Erythroblast (primary cell): ENCODE measurements at regions not wholly inside any gene's neighbourhood (a gene's known extent, or its start where the extent isn't known, plus 50 kb on each side); places are given as distances from the start of the nearest gene placed in this dataset.

Experiments used
- GATA1 ChIP-seq: IDR thresholded peaks from 2 replicates; pipeline ENCODE4 v1.6.1; 2011; ENCODE audit warnings: low read depth, mild to moderate bottlenecking, control low read depth, low read length, moderate library complexity
- POLR2A ChIP-seq: IDR thresholded peaks from 2 replicates; pipeline ENCODE4 v1.6.1; 2011; ENCODE audit warnings: mild to moderate bottlenecking, low read length

DNA sequence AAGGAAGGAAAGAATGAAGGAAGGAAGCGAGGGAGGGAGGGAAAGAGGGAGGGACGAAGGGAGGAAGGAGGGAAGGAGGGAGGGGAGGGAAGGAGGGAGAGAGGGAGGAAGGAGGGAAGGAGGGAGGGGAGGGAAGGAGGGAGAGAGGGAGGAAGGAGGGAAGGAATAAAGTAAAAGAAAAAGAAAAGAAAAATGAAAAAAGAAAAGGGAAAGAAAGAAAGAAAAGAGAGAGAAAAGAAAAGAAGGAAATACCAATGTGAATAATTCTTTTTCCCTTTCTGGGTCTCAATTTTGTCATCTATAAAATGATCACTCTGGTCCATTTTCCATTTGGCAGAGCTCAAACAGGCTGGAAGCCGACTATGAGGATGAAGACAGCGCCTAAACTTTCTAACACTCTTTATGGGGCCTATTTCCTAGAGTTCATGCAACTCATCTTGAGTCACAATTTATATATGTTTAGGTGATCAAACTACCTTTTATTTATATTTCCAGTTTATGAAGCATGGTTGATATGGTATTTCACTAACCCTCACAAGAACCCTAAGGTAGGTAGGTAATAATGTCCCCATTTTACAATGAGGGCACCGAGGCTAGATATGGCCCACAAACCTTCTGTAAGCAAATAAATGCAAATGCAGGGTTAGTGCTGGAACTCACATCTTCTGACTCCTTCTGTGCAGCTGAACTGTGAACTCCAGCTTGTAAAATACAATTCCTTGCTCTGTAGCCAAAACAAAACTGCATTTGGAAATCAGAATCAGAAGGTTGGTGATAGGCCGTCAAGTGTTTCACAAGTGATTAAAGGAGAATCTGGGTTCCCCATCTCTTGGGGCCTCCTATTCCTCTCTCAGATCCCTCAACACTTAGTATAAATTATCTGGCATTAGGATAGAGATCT, 434.3 kb downstream of the ETS1 start:
- no peak for TF ChIP-seq POLR2A
- TF ChIP-seq GATA1: no peak
